ENCODE measurements at regions not wholly inside any gene's neighbourhood (a gene's known extent, or its start where the extent isn't known, plus 50 kb on each side); places are given as distances from the start of the nearest gene placed in this dataset.

DNA sequence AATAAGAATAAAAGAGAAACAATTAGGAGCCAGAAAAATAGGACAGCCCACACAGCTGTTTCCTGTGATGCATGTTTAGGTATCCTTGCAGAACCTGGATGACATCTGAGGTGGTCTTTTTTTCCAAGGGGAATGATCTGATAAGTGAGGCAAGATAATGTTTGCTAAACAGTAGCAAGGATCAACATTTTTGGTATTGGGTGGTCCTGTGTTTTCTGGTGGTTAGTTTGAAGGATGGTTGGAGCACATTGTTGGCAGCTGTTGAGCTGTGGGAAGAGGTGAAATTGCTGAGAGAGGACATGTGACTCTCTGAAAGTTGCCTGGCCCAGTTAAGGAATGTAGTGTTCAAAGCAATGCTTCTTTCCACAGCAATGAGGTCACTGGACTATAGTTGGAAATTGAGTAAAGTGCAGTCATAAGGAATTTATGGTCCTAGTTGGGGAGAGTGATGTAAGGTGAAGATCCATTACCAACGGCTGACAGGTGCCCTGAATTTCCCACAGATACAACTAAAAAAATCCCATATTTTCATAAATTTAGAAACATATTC, 270.2 kb upstream of the IMPG1 start:
- no peak for DNase-seq
- Histone ChIP-seq H3K27me3 (ENCODE audit: low read depth) (no peaks in the 10 kb centered on the region), H3K36me3 (no peaks in the 10 kb centered on the region), H3K27ac (replicated peaks) (no peak overlapping the region), H3K4me3 (no peak overlapping the region), H3K4me1 (no peaks in the 10 kb centered on the region), H3K9me3 (replicated peaks) (no peaks in the 10 kb centered on the region)
- TF ChIP-seq, protein P1, sequence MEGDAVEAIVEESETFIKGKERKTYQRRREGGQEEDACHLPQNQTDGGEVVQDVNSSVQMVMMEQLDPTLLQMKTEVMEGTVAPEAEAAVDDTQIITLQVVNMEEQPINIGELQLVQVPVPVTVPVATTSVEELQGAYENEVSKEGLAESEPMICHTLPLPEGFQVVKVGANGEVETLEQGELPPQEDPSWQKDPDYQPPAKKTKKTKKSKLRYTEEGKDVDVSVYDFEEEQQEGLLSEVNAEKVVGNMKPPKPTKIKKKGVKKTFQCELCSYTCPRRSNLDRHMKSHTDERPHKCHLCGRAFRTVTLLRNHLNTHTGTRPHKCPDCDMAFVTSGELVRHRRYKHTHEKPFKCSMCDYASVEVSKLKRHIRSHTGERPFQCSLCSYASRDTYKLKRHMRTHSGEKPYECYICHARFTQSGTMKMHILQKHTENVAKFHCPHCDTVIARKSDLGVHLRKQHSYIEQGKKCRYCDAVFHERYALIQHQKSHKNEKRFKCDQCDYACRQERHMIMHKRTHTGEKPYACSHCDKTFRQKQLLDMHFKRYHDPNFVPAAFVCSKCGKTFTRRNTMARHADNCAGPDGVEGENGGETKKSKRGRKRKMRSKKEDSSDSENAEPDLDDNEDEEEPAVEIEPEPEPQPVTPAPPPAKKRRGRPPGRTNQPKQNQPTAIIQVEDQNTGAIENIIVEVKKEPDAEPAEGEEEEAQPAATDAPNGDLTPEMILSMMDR (IDR thresholded peaks at IDR 0.05; ENCODE audit: borderline replicate concordance), result no peak
- intact Hi-C loops (cut with micrococcal nuclease), result no loop called here

DNA sequence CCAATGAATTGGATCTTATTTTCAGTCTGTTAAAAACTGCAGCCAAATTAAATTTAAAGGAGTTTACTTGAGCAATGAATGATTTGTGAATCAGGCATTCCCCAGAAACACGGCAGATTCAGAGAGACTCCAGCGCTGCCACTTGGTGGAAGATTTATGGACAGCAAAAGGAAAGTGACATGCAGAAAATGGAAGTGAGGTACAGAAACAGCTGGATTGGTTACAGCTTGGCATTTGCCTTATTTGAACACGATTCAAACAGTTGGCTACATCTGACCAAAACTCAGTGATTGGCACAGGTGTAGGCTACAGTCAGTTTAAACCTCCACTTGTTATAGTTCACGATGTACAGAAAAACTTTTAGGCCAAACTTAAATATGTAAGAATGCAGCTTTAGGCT, 257.6 kb upstream of the IMPG1 start:
- no peak overlapping the region for H3K4me3 ChIP-seq
- TF ChIP-seq, protein P1 (IDR thresholded peaks at IDR 0.05; ENCODE audit: borderline replicate concordance), result no peak
- no peaks in the 10 kb centered on the region for H3K27me3 ChIP-seq (ENCODE audit: low read depth)
- peaks cover 48% of the 10 kb centered on the region for H3K9me3 ChIP-seq (replicated peaks)
- no peak for DNase-seq
- no peaks in the 10 kb centered on the region for H3K36me3 ChIP-seq
- H3K4me1 ChIP-seq, result no peaks in the 10 kb centered on the region
- intact Hi-C loops (cut with micrococcal nuclease), result no loop called here
- no peak overlapping the region for H3K27ac ChIP-seq (replicated peaks)

DNA sequence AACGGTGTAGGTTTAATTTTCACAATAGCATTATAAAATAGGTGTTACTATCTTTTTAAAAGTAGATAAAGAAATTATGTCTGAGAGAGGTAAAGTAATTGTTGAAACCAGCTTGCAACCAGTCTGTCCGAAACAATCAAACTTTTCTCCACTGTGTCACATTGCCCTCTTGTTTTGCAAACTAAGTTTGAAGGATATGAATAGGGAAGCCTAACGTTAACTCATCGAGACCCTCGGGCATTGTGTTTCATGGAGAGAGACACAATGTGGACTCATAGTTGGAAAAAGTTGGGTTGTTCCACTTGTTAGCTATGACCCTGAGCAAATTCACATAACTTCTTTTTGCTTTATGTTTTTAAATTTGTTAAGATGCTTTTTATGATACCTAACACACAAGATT, 254.4 kb upstream of the IMPG1 start:
- DNase-seq, result no peak
- Histone ChIP-seq H3K4me3 (no peak overlapping the region), H3K9me3 (replicated peaks) (peaks cover 17% of the 10 kb centered on the region), H3K27me3 (ENCODE audit: low read depth) (no peaks in the 10 kb centered on the region), H3K27ac (replicated peaks) (no peak overlapping the region), H3K36me3 (no peaks in the 10 kb centered on the region), H3K4me1 (no peaks in the 10 kb centered on the region)
- TF ChIP-seq, protein P1 (IDR thresholded peaks at IDR 0.05; ENCODE audit: borderline replicate concordance), result no peak
- intact Hi-C loops (cut with micrococcal nuclease), result no loop called here
